ENCODE measurements at regions not wholly inside any gene's neighbourhood (a gene's known extent, or its start where the extent isn't known, plus 50 kb on each side); places are given as distances from the start of the nearest gene placed in this dataset.

- TF ChIP-seq THRAP3 (IDR thresholded peaks at IDR 0.05; ENCODE audit: borderline replicate concordance) (no peak), U2AF1 (optimal IDR thresholded peaks at IDR 0.05; ENCODE audit: low read depth, low read length) (no peak), ZKSCAN1 (IDR thresholded peaks at IDR 0.05; ENCODE audit: low read depth, low read length) (no peak), EZH2 (IDR thresholded peaks at IDR 0.05; ENCODE audit: borderline replicate concordance, low read depth, low read length) (no peak), LEF1 (IDR thresholded peaks at IDR 0.05) (no peak), ARID1B (IDR thresholded peaks at IDR 0.05) (no peak), FOXP4 (CRISPR knock-in tag; IDR thresholded peaks at IDR 0.05; ENCODE audit: borderline replicate concordance) (no peak), GATAD2A (IDR thresholded peaks at IDR 0.05) (no peak), ID3 (CRISPR knock-in tag; IDR thresholded peaks at IDR 0.05) (no peak), ID3 (tag; IDR thresholded peaks at IDR 0.05) (no peak), SIX5 (IDR thresholded peaks at IDR 0.05; ENCODE audit: borderline replicate concordance in 1 of 2, insufficient read depth in 1 of 2, low read depth in 1 of 2, low read length in 2 of 2) (no peak)
These were observed 1115.6 kb upstream of the CNTN5 start (continued) for GRCh38 chr11:97905101-97905500.

- DNase-seq (ENCODE audit: extremely low read depth in 1 of 4, low spot score in 3 of 4) = no peak
- H3K4me1 ChIP-seq (replicated peaks in 1 of 2; ENCODE audit: control insufficient read depth in 2 of 2, insufficient read depth in 2 of 2, low read length in 2 of 2) = no peaks in the 10 kb centered on the region
- no peak overlapping the region for H3K4me2 ChIP-seq (ENCODE audit: insufficient read depth, low read length)
- BruUV-seq (replicated peaks) = no TSS peak
- no peak for ATAC-seq
- no peak overlapping the region for H3K27ac ChIP-seq (ENCODE audit: extremely low read depth, low read depth, low read length)
- no peaks in the 10 kb centered on the region for H3K79me2 ChIP-seq (ENCODE audit: control insufficient read depth, insufficient read depth, low read length)
- H3K9me3 ChIP-seq (replicated peaks; ENCODE audit: control insufficient read depth, insufficient read depth, low read depth, low read length) = no peaks in the 10 kb centered on the region
- POLR2A ChIA-PET = no interaction called here
- intact Hi-C loops (cut with micrococcal nuclease) (no loop called here), in situ Hi-C loops (cut with MboI) (no loop called here)
- no peaks in the 10 kb centered on the region for H3K27me3 ChIP-seq (ENCODE audit: control insufficient read depth in 2 of 2, insufficient read depth in 2 of 2, low read length in 2 of 2)
- H4K20me1 ChIP-seq (replicated peaks; ENCODE audit: control insufficient read depth, insufficient read depth, low read length) = no peaks in the 10 kb centered on the region
- no peak for FAIRE-seq
- no peak overlapping the region for H3K9ac ChIP-seq (ENCODE audit: insufficient read depth in 1 of 2, low read depth in 2 of 2, low read length in 2 of 2)
- H3K36me3 ChIP-seq (ENCODE audit: control insufficient read depth, insufficient read depth, low read length) = no peaks in the 10 kb centered on the region
- 87% methylated on average over 1 of the region's 1 CpG for WGBS (ENCODE audit: insufficient coverage, low coverage, missing lambda C conversion rate)
- no peaks in the 10 kb centered on the region for H3K9me1 ChIP-seq (ENCODE audit: control insufficient read depth, insufficient read depth, low read length)
- no peak for TF ChIP-seq SRSF1 (IDR thresholded peaks at IDR 0.05; ENCODE audit: low read depth, low read length)
- TF ChIP-seq SIX5 (IDR thresholded peaks at IDR 0.05; ENCODE audit: borderline replicate concordance in 1 of 2, insufficient read depth in 1 of 2, low read depth in 1 of 2, low read length in 2 of 2) = no peak
- no peak for TF ChIP-seq HEY1 (CRISPR knock-in tag; IDR thresholded peaks at IDR 0.05; ENCODE audit: borderline replicate concordance)
- TF ChIP-seq HNRNPK (IDR thresholded peaks at IDR 0.05; ENCODE audit: low read depth, low read length, poor library complexity, severe bottlenecking) = no peak
- no peak for TF ChIP-seq ADNP (tag; IDR thresholded peaks at IDR 0.05)
- no peak overlapping the region for H3K4me3 ChIP-seq
- H2AFZ ChIP-seq (ENCODE audit: low read depth, low read length) = no peak overlapping the region
- CTCF ChIA-PET (ENCODE audit: low intra/inter-chr PET ratio) = no interaction called here
These were observed 1115.1 kb upstream of the CNTN5 start for GRCh38 chr11:97905671-97906070.

All from K562 (cell line).